Cardiac septum (tissue), 1 donor: ENCODE measurements at regions not wholly inside any gene's neighbourhood (a gene's known extent, or its start where the extent isn't known, plus 50 kb on each side); places are given as distances from the start of the nearest gene placed in this dataset.
"Not testable (repeated sequence)": the region's sequence is repeated elsewhere in the genome, so short reads cannot be mapped to it uniquely, and the experiment has no call there.

Source experiments
- DNase-seq: peaks from one replicate; pipeline ENCODE4 v3.0.0-alpha.2; 2020; ENCODE audit warnings: low spot score
- intact Hi-C: fragments of 100-400 bp; cut with DNase I; formaldehyde crosslinking; loops from one replicate; pipeline ENCODE4 v1.14.0; 2022
- donor health status: DM: no; HTN: no; CAD: no.

GRCh38 chr10:81479316-81479715, 395.7 kb upstream of the NRG3 start:
- no peak for DNase-seq
- intact Hi-C loops = no loop called here

- no peak for DNase-seq
- intact Hi-C loops = no loop called here
Observed at GRCh38 chr10:81496626-81497025, 378.4 kb upstream of the NRG3 start.

- no peak for DNase-seq
- intact Hi-C loops = no loop called here
Observed at GRCh38 chr10:81498011-81498551, 376.9 kb upstream of the NRG3 start.

- no peak for DNase-seq
- intact Hi-C loops = no loop called here
Observed at GRCh38 chr10:81502677-81503359, 372.2 kb upstream of the NRG3 start.

GRCh38 chr10:81505777-81506176, 369.2 kb upstream of the NRG3 start:
- intact Hi-C loops, DNase-seq: not testable (repeated sequence)

- DNase-seq = no peak
- intact Hi-C loops = no loop called here
Observed at GRCh38 chr10:81514811-81515210, 360.2 kb upstream of the NRG3 start.

- no peak for DNase-seq
- intact Hi-C loops = no loop called here
Observed at GRCh38 chr10:81520688-81521087, 354.3 kb upstream of the NRG3 start.

GRCh38 chr10:81524467-81524866, 350.5 kb upstream of the NRG3 start:
- intact Hi-C loops = no loop called here
- no peak for DNase-seq

GRCh38 chr10:81532403-81532802, 342.6 kb upstream of the NRG3 start:
- DNase-seq = no peak
- intact Hi-C loops = no loop called here

- no peak for DNase-seq
- intact Hi-C loops = no loop called here
Observed at GRCh38 chr10:81534991-81535390, 340.0 kb upstream of the NRG3 start.

GRCh38 chr10:81541517-81541916, 333.5 kb upstream of the NRG3 start:
- DNase-seq = no peak

GRCh38 chr10:81546243-81546642, 328.8 kb upstream of the NRG3 start:
- intact Hi-C loops = no loop called here

More at GRCh38 chr10:81541517-81541916, 333.5 kb upstream of the NRG3 start:
- intact Hi-C loops = no loop called here

GRCh38 chr10:81548160-81548559, 326.8 kb upstream of the NRG3 start:
- intact Hi-C loops = no loop called here
- DNase-seq = no peak

More at GRCh38 chr10:81546243-81546642, 328.8 kb upstream of the NRG3 start:
- no peak for DNase-seq

GRCh38 chr10:81564143-81564542, 310.9 kb upstream of the NRG3 start:
- no peak for DNase-seq
- intact Hi-C loops = no loop called here

GRCh38 chr10:81569488-81569887, 305.5 kb upstream of the NRG3 start:
- intact Hi-C loops = no loop called here
- DNase-seq = no peak

- no peak for DNase-seq
- intact Hi-C loops = no loop called here
Observed at GRCh38 chr10:81570349-81570748, 304.6 kb upstream of the NRG3 start.

GRCh38 chr10:81570878-81571794, 303.9 kb upstream of the NRG3 start:
- intact Hi-C loops = no loop called here
- no peak for DNase-seq

GRCh38 chr10:81575036-81575435, 300.0 kb upstream of the NRG3 start:
- DNase-seq = no peak
- intact Hi-C loops = no loop called here

GRCh38 chr10:81576336-81576735, 298.7 kb upstream of the NRG3 start:
- DNase-seq = no peak
- intact Hi-C loops = no loop called here

- DNase-seq = no peak
- intact Hi-C loops = no loop called here
Observed at GRCh38 chr10:81594991-81595390, 280.0 kb upstream of the NRG3 start.

- intact Hi-C loops = no loop called here
- DNase-seq = no peak
Observed at GRCh38 chr10:81600185-81600584, 274.8 kb upstream of the NRG3 start.
